GM21619 (cell line): ENCODE measurements at regions not wholly inside any gene's neighbourhood (a gene's known extent, or its start where the extent isn't known, plus 50 kb on each side); places are given as distances from the start of the nearest gene placed in this dataset.

ENCODE experiments used
- ATAC-seq: cut with Tn5 transposase; IDR thresholded peaks from one replicate; pipeline ENCODE4 v1.9.1; 2021; ENCODE audit not compliant: unreplicated experiment

- no peak for ATAC-seq
Measured at GRCh38 chr6:167574431-167575151, 249.7 kb downstream of the TTLL2 start.

- no peak for ATAC-seq
Measured at GRCh38 chr6:167575158-167575696, 250.3 kb downstream of the TTLL2 start.

DNA sequence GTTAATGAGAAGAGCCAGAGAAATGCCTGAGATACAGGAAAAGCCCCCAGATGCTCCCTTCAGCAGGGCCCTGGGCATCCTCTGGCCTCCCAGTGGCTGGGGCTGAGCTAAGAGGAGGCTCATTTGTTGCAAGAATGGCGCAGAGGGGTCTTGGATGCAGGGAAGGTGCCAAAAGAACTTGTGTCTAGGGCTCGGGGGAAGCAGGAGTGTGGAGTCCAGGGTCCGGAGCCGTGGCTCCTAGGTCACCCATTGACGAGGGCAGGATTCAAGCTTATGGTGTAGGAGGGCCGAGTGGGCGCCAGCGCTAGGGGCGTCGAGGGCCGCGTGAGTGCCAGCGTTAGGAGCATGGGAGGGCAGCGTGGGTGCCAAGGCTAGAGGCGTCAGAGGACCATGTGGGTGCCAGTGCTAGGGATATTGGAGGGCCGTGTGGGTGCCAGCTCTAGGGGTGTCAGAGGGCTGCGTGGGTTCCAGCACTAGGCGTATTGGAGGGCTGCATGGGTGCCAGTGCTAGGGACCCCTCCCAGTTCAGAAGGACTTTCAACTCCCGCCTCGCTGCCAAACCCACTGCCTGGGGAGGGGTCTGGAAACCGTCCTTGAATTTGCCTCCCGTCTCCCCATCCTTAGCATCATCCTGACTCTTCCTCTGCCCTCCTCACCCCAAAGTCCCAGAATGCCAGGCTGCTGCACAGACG is 250.5 kb upstream of the AFDN start:
- ATAC-seq: no peak

DNA sequence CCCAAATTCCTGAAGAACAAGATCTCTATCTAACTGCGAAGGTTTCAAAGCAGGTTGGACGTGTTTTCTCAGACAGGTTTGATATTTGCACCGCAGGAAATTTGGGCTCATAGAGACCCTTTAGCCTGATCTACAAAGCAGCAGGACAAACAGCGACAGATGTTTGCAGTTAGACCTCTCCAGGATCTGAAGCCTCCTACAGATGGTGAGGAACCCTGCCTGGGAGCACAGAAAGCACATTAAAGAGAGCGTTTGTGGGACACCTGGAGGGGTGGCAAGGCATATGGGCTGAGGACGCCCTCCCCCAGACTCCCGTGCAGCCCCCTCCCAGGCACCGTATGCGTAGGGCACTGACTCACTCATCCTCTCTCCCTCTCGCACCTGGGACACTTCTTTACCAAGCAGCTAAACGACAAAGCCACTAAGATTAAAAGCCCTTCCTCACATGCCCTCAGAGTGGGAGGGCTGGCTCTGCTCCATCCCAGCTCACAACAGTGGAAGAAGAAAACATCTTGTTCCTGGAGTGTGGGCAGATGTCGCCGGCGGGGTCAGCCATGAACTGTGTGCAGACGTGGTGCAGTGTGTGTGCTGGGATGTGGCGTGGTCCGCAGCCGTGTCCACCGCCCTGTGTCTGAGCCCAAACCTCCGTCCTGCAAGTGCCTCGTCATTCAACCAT is 249.7 kb upstream of the AFDN start:
- no peak for ATAC-seq

GRCh38 chr6:167577891-167578361 is 248.8 kb upstream of the AFDN start:
- ATAC-seq: no peak

GRCh38 chr6:167578371-167578901 is 248.3 kb upstream of the AFDN start:
- ATAC-seq: no peak

DNA sequence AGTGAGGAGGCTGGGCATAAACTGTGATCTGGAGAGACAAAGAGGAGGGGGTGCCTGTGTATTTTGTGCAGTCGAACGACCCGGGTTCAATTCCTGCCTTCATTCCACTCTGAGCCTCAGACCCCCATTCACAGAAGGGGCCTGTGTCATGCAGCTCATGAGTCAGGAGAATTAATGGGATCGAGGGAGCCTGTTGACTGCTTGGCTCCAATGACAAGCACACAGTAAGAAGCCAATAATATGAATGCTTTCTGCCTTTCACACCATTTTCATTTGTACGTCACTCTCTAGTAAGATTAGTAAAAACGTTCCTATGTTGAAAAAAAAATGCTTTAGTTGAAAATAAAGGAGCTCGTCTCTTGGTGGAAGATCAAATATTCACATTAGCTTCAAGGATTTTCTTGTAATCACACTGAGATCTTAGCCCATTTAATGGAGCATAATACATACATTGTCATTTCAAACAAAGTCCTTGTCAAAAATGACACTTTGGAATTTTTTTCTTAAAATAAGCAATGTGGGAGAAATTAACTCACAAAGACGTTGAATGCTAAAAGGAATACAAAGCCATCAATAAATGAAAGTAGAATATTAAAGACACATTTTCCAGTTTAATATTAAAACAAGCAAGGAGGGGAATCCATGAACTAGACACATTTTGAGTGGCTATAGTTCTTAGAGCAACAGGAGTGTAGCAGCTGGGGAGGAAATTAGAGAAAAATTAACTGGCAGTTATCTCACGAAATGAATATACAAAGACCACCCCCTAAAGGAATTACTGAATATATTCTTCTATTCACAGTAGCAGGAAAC is 246.7 kb upstream of the AFDN start:
- ATAC-seq: no peak

DNA sequence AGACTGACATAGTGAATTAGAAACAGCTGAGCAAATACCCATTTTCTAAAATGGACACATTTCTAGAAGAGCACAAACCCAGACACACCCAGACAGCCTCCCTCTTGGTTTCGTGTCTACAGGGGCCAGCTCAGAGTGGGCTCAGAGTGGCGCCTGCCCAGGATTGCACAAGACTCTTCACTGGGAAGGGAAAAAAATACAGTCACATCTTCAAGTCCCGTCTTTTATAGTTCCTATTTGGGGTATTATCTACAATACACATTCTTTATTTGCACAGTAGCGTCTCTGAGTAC is 246.1 kb upstream of the AFDN start:
- no peak for ATAC-seq

DNA sequence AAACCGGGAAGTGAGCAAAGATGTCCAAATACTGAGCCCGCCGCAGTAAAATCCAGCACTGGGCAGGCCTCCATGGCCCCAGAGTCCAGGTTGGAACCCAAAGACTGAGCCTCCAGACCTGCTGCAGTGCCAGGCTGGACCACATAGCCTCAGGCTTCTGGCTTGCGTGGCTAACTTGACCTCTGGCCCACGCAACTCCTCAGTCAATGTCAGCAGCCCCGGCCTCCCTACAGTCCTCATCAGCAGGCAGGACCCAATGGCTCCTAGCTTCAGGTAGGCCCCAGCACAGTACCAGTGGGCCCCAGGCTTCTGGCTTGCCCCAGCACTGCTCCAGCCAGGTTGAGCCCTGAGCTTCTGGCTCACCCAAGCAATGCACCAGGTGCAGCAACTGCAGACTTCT is 245.1 kb upstream of the AFDN start:
- ATAC-seq: no peak

DNA sequence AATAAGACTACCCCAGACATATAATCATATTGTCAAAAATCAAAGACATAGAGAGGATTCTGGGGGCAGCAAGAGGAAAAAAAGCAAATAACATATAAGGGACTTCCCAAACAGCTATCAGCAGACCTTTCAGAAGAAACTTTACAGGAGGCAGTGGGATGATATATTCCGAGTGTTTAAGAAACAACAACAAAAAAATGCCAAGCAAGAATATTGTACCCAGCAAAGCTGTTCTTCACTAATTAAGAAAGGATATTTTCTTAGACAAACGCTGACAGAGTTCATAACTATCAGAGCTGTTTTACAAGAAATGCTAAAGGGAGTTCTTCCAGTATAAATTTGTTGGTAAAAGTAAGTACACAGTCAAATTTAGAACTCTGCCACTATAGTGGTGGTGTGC is 243.3 kb upstream of the AFDN start:
- ATAC-seq: no peak

- no peak for ATAC-seq
Measured at GRCh38 chr6:167588181-167588919, 238.4 kb upstream of the AFDN start.

DNA sequence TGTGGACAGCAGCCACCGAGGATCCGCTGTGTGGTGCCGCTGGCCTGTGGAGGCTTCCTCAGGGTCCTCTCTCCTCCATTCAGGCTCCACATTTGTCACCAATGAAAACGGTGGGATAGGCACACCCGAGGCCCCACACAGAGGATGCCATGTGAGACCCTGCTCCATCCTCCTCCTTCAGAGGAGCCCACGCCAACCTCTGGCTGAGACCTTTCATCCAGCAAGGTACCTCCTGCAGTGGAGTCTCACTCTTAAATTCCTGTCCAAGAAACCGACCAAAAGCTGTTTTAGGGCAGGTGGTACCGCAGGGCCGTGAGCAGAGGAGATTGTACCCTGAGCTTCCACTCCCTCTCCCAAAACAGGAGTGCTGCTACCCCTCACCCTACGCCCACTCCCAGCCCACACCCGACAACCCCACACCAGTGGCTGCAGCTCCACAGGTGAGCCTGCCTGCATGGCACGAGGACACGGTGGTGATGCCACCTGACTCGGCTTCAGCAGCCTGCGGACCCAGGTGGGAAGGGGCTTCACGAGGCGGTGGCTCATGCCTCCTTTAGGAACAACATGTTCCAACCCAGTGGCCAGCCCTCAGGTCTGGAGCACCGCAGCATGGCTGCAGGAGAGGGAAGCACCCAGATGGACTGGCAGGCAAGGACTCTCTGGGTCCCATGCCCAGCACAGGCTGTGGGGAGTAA is 237.6 kb upstream of the AFDN start:
- no peak for ATAC-seq

- ATAC-seq: no peak
Measured at GRCh38 chr6:167589615-167589940, 237.1 kb upstream of the AFDN start.

DNA sequence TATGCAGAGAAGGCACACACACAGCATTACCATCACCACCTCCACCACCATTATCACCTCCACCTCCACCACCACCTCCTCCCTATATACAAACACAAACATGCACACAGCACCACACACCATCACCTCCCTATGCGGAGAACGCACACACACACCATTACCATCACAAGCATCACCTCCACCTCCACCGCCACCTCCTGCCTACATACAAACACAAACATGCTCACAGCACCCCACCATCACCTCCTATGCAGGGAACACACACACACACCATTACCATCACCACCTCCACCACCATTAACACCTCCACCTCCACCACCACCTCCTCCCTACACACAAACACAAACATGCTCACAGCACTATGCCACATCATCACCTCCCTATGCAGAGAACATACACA is 236.5 kb upstream of the AFDN start:
- no peak for ATAC-seq
